ENCODE measurements at regions not wholly inside any gene's neighbourhood (a gene's known extent, or its start where the extent isn't known, plus 50 kb on each side); places are given as distances from the start of the nearest gene placed in this dataset.
A peak's percentile ranks its signal among the peaks of the same experiment; 100 is the strongest.

GRCh38 chr18:70382992-70383717 lies 94.3 kb downstream of the SOCS6 start:
- no peak for TF ChIP-seq POLR2AphosphoS5 (IDR thresholded peaks at IDR 0.05)
- no peak for TF ChIP-seq POLR2A (IDR thresholded peaks at IDR 0.05)
- no peak for TF ChIP-seq EP300 (IDR thresholded peaks at IDR 0.05)
- TF ChIP-seq CTCF (IDR thresholded peaks at IDR 0.05), result no peak
- intact Hi-C loops (cut with DNase I), result no loop called here
- H3K9me3 ChIP-seq, result no peaks in the 10 kb centered on the region
- H3K27me3 ChIP-seq, result no peaks in the 10 kb centered on the region
- 86 to 88% methylated on average over 14 of the region's 14 CpGs for WGBS, 2 donors
- H3K4me1 ChIP-seq, result no peaks in the 10 kb centered on the region
- H3K4me3 ChIP-seq, result no peak overlapping the region
- no peak for DNase-seq
- no peaks in the 10 kb centered on the region for H3K36me3 ChIP-seq
- no peak overlapping the region for H3K27ac ChIP-seq

- Histone ChIP-seq H3K27me3 (no peaks in the 10 kb centered on the region), H3K4me3 (no peak overlapping the region), H3K27ac (peak overlapping the region in 1 of 4 donors; percentile 11), H3K9me3 (no peaks in the 10 kb centered on the region), H3K4me1 (no peaks in the 10 kb centered on the region), H3K36me3 (no peaks in the 10 kb centered on the region)
- intact Hi-C loops (cut with DNase I), result no loop called here
- WGBS, 2 donors, result 30 to 69% methylated on average over 7 of the region's 7 CpGs
- no peak for DNase-seq
- no peak for TF ChIP-seq POLR2AphosphoS5 (IDR thresholded peaks at IDR 0.05)
- TF ChIP-seq EP300 (IDR thresholded peaks at IDR 0.05), result no peak
- TF ChIP-seq CTCF (IDR thresholded peaks at IDR 0.05), result no peak
- TF ChIP-seq POLR2A (IDR thresholded peaks at IDR 0.05), result no peak
These were observed 93.2 kb downstream of the SOCS6 start for GRCh38 chr18:70382017-70382416.

GRCh38 chr18:70380915-70381896 lies 92.4 kb downstream of the SOCS6 start:
- WGBS, 2 donors, result 32 to 67% methylated on average over 23 of the region's 23 CpGs
- Histone ChIP-seq H3K9me3 (no peaks in the 10 kb centered on the region), H3K4me1 (no peaks in the 10 kb centered on the region), H3K4me3 (no peak overlapping the region), H3K27ac (peak overlapping the region in 1 of 4 donors; percentile 11), H3K27me3 (no peaks in the 10 kb centered on the region), H3K36me3 (no peaks in the 10 kb centered on the region)
- DNase-seq, result no peak
- intact Hi-C loops (cut with DNase I), result no loop called here
- TF ChIP-seq POLR2A (IDR thresholded peaks at IDR 0.05) (no peak), POLR2AphosphoS5 (IDR thresholded peaks at IDR 0.05) (no peak), CTCF (IDR thresholded peaks at IDR 0.05) (no peak), EP300 (IDR thresholded peaks at IDR 0.05) (no peak)

Small RNAs in the stretch of these regions (small RNA-seq; reads per million reads assigned to genes)
- gene RN7SL795P, result 0 to 0.12 (median 0) reads per million in 3 donors
